ENCODE measurements at regions not wholly inside any gene's neighbourhood (a gene's known extent, or its start where the extent isn't known, plus 50 kb on each side); places are given as distances from the start of the nearest gene placed in this dataset.
"Not testable (repeated sequence)": the region's sequence is repeated elsewhere in the genome, so short reads cannot be mapped to it uniquely, and the experiment has no call there.

DNA sequence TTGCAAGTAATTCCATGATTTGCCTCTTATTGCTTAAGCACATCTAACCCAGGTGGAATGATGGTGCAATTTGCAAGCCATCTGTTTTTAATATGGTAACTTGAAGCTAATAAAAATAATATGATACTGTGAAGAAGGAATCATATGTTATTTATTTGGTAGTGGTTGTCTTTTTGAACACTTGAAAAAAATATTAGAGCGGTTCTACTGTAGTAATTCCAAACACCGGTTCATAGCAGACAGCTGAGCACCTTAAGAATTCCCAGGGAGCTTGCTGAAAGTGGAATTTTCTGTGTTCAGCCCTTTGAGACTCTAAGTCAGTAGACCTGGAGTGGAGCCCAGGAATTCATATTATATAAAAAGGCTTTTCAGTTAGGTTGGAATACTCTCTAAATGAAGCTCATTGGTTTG is 687.4 kb downstream of the EDEM1 start:
- DNase-seq: no peak

DNA sequence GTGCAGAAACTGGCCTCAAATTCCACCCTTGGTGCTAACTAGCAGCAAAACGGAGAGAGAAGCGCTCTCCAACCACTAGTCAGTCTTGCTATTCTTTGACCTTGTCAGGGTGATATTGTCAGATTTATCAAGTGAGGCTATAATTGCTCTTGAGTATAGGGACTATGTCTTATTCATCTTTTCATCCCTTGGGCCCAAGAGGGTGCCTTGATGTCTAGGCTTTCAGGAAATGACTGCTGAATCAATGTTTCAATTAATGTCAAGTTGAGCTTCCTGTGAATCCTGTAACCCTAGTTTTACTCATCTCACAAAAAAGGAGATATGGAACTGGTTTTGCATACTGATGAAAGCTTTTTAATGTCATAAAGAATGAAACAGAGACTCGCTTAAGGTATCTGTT is 701.3 kb downstream of the EDEM1 start:
- no peak for DNase-seq

DNA sequence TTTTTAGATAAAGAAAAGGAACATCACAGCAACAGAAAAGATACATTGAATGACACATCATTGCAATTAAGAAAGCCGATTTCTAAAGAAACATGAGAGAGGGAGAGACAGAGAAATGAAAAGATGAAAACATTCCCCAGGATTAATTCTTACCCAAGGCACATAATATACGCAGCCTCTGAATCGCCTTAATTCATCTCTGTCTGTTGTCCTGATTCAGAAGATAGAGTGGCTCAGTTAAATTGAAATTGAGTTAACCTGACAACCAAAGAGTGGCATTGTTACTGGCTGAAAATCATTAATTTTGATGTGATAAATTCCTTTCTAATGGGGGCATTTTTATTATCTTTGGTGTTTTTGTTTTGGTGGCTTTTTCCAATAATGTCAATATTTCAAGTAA is 701.9 kb downstream of the EDEM1 start:
- DNase-seq: no peak

DNA sequence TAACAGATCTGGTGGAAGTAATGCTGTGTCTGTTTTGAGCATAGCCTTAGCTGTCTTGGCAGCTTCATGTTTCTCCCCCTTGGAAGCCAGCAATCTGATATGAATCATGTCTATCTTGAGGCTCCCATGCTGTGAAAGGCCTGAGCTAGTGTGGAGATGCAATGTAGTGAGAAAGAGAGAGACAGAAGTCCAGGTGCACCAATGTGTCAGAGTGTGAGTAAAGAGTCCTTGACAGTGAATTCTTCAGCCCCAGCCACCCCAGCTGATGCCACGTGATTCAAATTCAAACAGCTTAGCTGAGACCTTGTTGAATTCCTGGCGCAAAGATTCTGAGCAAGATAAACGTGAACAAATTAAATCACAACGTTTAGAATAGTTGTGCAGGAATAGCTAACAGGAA is 704.2 kb downstream of the EDEM1 start:
- DNase-seq: no peak

DNA sequence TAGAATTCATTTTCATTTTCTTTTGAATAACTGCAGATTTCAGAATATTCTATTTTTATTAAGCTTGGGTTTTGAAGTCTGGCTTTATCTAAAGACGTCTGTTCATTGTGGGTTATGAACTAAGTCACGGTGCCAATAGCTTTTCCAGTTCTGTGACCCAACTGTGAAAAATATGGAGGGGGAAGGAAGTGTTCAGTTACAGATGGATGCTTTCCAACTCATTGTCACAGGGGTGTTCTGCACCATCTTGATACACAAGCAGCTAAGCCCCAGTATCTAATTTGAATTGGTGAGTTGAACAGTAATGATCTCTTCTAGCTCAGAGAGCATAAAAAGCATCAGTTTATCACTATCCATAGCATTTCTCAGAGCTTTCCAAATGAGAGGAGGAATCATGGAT is 710.6 kb downstream of the EDEM1 start:
- DNase-seq: no peak

DNA sequence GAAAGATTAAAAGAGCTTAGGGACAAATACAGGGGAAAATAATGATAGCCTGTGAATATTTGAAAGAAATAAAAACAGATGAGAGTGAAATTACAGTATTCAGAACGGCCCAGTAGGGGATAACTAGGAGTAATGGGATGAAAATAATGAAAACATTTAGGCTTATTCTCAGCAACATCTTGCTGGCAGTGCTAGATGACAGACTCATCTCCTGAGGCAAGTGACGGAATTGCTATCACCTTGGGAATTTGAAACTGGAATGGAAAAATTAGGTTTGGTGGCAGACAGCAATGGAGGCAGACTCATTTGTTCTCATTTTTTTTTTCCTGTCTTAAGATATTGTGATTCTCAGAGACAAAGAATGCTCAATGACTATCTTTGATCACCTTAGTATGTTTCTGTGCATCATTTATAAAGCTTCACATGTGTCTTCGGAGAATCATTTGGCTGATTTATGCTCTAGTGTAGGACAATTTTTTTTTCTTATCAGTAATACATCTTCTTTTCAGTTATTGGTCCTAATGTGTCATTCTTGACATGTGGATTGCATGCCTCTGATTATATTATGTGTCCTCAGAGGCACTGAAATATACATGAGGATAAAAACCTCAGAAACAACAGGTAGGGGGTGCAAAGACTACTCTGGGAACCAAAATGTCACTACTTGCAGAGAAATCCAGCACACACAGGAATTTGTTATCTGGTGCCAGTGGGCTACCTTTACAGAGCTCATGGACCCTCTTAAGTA is 711.7 kb downstream of the EDEM1 start:
- no peak for DNase-seq

DNA sequence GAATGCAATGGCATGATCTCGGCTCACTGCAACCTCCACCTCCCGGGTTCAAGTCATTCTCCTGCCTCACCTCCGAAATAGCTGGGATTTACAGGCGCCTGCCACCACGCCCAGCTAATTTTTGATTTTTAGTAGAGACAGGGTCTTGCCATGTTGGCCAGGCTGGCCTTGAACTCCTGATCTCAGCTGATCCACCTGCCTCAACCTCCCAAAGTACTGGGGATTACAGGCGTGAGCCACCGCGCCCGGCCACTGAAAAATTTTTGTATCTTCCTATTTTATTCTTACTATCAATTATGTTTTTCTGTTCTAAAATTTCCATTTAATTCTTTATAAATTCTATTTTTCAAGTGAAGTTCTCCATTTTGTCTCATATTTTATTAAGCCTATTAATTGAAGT is 730.4 kb downstream of the EDEM1 start:
- DNase-seq: no peak

DNA sequence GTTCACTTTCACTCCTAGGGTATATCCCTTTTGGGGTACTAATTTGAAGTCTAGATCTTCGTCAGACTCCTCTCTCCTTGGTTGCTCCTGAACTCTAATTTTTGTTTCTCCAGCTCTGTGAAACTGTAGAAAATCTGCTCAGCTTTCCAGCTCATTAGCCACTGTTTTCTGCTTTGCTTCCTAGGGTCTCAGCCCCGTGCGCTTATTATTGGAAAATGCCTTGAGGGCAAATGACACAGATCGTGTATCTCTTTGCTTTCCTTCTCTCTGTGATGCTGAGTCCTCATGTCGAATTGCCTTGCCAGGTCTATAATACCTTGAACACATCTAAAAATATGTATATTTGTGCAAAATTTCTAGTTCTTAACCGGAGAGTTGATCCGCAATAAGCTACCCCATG is 731.1 kb downstream of the EDEM1 start:
- DNase-seq: no peak

DNA sequence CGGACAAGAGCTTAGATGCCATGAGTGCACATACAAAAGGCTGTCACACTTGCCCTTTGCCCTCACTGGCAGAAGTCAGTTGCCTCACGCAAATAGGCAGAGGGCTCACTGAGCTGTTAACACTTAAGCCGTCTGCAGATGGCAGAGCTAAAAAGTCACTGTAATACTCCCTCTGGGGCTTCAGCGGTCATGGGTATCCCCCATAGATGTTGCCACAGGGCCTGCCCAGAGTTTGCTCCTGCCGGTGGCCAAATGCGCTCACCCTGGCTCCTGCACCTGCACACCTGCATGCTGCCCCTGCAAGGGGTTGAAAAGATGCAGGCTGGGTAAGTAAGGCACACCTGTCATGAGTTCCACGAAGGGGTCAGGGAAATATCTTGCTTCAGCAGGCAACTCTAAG is 741.5 kb downstream of the EDEM1 start:
- no peak for DNase-seq

DNA sequence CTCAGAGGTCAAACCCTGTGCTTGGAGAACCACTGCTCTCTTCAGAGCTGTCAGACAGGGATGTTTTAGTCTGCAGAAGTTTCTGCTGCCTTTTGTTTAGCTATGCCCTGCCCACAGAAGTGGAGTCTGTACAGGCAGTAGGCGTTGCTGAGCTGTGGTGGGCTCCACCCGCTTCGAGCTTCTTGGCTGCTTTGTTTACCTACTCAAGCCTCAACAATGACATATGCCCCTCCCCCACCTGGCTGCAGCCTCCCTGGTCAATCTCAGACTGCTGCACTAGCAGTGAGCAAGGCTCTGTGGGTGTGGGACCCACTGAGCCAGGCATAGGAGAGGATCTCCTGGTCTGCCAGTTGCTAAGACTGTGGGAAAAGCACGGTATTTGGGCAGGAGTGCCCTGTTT is 756.6 kb downstream of the EDEM1 start:
- not testable (repeated sequence) for DNase-seq

DNA sequence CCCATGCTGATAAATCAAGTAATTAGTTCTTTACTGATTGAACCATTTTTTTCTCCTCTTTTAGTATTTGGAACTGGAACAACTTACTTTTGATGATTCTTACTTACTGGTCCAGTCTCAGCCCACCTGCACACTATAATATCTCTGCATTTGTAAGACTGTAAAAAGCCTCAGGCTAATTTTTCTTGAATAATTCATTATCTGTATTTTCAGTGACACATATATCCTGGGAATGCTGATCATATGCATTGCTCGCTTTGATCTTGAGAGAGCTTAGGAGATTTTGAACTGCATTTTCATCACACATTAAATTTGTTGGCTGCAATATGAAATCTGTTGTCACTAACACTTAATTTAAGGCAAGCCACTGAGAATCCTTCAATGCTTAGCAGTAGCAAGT is 760.6 kb downstream of the EDEM1 start:
- DNase-seq: no peak

DNA sequence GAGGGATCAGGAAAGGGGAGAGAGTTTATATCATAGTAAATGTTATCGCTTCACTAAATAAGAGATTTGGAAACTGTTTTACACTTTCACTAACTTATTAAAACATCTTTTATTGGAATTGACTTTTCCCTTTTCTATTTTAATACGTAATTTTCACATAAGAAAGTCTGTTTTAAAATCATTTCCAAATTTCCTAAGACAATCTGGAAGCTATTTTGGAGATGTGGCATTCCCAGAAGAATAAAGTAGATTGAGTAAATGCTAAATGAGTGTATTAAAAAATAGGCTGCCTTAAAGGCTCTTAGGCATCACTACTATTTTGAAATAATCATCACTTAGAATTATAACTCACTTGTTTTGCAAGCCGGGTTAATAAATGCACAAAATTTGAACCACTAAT is 763.5 kb downstream of the EDEM1 start:
- DNase-seq: no peak

DNA sequence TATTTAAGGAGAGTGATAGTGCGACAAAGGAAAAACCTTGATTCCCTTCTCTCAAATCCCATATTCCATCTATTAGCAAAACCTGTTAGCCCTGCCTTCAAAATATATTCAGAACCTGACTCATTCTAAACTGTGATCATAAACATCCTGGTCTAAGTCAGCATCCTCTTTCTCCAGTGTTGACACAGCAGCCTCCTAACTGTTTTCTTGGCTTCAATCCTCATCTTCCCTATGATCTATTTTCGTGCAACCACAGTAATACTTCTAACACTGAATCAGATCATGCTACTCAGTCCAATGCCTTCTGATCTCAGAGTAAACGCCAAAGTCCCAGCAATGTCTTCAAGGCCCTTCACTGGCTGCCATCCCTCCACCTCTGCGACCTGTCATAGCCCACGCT is 785.1 kb downstream of the EDEM1 start:
- no peak for DNase-seq

DNA sequence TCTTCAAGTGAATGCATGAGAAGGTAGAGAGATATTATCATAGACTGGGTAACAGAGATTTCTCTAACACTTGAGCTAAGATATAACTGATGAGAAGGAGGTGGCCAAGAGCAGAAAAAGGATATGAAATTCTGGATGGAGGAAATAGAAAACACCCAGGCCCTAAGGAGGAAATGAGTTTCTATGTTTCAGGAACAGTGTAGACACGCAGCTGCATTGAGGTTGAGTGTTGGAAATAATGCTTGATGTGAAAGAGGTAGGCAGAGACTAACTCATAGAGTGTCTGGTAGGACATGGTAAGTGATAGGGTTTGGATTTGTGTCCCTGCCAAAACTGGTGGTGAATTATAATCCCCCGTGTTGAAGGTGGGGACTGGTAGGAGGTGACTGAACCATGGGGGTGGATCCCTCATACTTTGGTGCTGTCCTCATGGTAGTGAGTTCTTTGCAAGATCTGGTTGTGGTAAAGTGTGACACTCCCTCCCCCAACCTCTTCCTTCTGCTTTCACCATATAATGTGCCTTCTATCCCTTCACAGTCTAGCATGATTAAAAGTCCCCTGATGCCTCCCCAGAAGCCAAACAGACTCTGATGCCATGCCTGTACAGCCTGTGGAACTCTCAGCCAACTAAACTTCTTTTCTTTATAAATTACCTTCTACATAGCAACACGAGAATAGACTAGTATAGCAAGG is 787.3 kb downstream of the EDEM1 start:
- no peak for DNase-seq

DNA sequence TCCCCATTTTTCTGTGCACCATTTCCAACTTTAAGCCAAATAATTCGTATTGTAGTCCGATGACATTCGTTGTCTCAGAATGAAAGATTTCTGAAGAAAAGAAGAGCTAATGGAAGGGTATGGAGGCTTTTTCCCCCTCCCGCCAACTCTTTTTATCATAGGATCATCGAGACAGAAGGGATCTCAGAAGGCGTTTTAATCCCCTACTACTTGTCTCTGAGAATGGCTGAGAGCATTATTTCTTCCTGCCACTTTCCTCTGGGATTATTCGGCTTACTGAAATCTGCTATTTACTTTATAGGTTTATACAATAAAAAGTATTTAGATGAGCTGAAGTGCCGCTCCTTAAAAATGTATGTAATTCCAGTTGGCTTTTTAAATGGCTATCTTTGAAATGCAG is 789.8 kb downstream of the EDEM1 start:
- DNase-seq: no peak

DNA sequence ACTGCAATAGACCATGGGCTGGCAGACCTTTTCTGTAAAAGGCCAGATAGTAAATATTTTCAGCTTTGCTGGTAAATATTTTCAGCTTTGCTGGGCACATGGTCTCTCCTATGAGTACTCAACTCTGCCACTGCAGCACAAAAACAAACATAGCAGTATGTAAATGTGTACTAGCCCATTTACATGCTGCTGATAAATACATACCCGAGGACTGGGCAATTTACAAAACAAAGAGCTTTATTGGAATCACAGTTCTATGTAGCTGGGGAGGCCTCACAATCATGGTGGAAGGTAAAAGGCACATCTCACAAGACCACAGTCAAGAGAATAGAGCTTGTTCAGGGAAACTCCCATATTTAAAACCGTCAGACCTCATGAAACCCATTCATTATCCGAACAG is 793.0 kb downstream of the EDEM1 start:
- DNase-seq: no peak

DNA sequence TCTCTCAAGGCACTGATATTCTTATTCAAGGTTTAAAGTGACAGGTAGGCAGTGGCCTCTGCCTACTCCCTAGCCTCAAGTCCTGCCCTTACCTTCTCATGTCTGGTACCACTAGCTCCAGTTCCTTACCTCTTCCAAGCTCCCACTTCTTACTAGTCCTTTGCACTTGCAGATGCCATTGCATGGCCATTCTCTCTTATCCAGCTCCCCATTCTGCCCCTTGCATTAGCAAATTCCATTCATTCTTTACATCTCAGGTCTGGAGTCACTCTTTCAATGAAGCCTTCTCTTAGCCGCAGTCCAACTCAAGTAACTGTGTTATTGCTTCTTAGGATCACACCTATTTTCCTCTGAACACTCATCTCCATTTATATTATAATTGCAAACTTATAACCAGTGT is 807.1 kb downstream of the EDEM1 start:
- DNase-seq: no peak

DNA sequence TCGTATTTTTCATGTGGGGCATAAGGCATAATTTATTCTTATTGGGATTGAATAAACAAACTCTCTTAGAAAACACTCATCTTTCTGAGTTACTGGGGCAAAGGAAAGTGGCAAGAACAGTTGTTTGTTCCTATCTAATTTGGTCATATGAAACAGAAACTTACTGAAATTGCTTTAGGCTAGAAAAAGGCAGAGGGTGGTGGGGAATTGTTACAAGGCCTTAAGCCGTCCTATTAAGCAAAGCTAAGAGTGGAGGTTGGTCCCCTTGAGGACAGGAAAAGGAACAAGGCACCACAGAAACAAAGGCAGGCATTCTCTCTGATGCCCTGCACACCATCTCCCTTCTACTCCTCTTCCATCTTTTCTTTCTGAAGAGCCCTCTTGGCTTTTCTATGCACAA is 830.9 kb downstream of the EDEM1 start:
- no peak for DNase-seq

DNA sequence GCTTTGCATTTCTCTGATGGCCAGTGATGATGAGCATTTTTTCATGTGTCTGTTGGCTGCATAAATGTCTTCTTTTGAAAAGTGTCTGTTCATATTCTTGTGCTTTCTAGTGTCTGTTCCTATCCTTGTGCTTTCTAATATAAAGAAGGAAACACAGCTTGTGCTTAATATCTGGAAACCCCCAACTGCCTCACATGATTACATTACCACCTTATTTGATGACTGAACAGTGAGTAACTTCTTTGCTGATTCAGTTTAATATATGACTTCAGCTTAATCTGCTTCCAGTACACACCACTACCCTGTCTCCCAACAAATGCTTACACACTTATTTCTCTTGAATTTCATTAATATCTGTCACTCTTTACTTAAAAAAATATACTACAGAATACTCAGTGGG is 835.1 kb downstream of the EDEM1 start:
- DNase-seq: no peak

DNA sequence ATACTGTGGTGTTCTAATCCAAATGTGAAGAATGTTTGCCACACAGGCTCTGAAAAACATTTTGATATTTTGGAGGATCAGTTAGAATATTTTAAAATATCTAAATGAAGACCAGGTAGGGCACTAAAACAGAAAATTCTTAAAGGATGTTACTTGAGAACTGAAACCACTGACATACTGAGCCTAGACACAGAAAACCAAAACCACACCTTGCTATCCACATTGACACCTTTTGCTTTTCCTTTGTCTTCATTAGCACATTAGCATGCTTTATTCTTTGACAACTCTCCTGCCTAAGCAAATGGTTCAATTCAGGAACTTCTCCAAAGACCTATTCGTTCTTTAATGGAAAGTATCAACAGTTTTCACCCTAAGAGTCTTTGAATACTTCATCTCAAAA is 835.9 kb upstream of the GRM7 start:
- DNase-seq: no peak

DNA sequence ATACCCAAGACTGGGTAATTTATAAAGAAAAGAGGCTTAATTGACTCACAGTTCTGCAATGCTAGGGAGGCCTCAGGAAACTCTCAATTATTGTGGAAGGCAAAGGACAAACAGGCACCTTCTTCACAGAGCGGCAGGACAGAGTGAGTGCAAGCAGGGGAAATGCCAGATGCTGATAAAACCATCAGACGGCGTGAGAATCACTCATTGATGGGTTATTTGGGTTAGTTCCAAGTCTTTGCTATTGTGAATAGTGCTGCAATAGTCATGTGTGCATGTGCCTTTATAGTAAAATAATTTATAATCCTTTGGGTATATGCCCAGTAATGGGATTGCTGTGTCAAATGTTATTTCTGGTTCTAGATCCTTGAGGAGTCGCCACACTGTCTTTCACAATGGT is 830.3 kb upstream of the GRM7 start:
- DNase-seq: not testable (repeated sequence)

DNA sequence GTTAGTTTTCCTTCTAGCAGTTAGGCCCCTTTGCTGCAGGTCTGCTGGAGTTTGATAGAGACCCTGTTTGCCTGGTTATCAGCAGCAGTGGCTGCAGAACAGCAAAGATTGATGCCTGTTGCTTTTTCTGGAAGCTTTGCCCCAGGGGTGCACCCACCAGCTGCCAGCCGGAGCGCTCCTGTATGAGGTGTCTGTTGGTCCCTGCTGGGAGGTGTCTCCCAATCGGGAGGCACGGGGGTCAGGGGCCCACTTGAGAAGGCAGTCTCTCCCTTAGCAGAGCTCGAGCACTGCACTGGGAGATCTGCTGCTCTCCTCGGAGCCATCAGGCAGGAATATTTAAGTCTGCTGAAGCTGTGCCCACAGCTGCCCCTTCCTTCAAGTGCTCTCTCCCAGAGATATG is 825.3 kb upstream of the GRM7 start:
- no peak for DNase-seq

DNA sequence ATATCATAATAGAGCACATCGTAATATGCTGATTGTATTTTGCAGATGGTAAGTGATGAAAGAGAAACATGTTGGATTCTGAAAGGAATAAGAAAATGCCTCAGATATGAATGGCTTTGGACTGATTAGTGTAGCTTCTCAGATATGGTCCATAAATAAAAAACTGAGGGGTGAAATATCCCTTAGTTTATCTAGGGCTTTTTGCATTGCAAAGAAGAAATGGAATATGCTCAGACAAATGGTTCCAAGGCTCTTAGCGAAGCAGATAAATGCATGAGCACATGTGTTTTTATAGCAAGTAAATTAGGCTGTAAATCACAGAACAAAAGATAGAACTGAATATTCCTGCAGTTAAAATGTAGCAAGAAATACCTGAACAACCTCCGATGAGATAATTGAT is 820.9 kb upstream of the GRM7 start:
- DNase-seq: no peak

DNA sequence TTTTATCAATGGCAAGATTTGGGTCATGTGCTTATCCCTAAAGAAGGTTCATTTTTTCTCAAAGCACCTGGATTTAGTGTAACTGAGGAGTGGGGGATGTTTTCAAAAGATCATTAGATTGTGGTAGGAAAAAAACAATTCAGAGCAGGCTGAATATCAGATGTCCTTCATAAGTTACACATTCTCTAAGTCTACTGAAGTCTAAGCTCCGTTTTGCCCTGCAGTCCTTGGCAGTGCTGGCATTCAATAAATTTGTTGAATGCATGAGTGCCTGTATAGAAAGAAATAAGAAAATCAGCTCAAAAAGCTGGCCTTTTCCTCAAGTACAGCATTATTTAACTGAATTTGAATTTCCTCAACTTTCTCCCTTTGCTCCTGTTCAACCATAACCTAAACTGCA is 819.0 kb upstream of the GRM7 start:
- no peak for DNase-seq

DNA sequence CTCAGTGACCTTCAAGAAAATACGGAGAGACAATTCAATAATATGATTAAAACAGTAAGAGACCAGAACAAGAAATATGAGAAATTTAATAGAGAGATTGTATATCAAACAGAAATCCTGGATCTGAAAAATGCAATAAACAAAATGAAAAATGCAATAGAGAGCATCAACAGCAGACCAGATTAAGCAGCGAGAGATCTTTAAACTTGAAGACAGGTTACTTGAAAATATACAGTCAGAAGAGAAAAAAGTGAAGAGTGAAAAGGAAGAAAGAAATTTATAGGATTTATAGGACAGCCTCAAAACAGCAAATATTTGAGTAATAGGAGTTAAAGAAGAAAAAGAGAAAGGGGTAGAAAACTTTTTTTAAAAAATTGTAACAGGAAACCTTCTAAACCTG is 813.9 kb upstream of the GRM7 start:
- DNase-seq: no peak

Data from femur (tissue), 1 donor.